Neural cell (in vitro differentiated cells): ENCODE measurements at regions not wholly inside any gene's neighbourhood (a gene's known extent, or its start where the extent isn't known, plus 50 kb on each side); places are given as distances from the start of the nearest gene placed in this dataset.
"Not testable (repeated sequence)": the region's sequence is repeated elsewhere in the genome, so short reads cannot be mapped to it uniquely, and the experiment has no call there.

Source experiments
- EZH2 ChIP-seq: fragments of 200-600, 300-800 bp; shearing (Covaris generic), sonication (generic); IDR thresholded peaks from 2 replicates; pipeline ENCODE4 v1.6.1; 2014; ENCODE audit warnings: antibody characterized with exemption, low read length, borderline replicate concordance, mild to moderate bottlenecking; ENCODE audit not compliant: insufficient read depth, poor library complexity, severe bottlenecking
- MXI1 ChIP-seq: fragments of 450-650 bp; conservative IDR thresholded peaks from 2 replicates; pipeline ENCODE4 v1.6.1; 2014; ENCODE audit warnings: antibody characterized with exemption, mild to moderate bottlenecking; ENCODE audit not compliant: poor library complexity, severe bottlenecking
- REST ChIP-seq: IDR thresholded peaks from 2 replicates; pipeline ENCODE4 v1.6.1; 2012; ENCODE audit warnings: borderline replicate concordance
- TAF1 ChIP-seq: IDR thresholded peaks from 2 replicates; pipeline ENCODE4 v1.6.1; 2012; ENCODE audit warnings: low read depth
- TF ChIP-seq, protein P1 (sequence below): fragments of 450-650 bp; IDR thresholded peaks from 2 replicates; pipeline ENCODE4 v1.5.1; 2014; ENCODE audit warnings: antibody characterized with exemption, mild to moderate bottlenecking, moderate library complexity; ENCODE audit not compliant: poor library complexity, severe bottlenecking

DNA sequence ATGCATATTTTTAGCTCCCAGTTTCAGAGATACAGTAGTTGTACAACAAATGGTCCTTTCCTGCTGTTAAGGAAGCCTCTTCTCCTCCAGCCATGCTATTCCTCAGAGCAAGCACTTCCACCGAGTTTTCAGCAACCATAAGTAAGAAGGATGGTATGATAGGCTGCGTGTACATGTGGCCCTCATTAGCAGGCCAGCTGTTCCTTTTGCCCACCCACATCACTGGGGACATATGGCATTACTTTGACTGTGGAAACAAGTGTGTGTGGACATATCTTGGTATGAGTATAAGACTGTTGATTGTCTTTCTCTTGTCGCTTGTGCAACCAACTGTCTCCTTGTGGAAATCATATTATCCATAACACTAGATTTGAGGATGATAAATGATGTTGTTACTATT lies 129.4 kb upstream of the ZNF717 start:
- TF ChIP-seq, protein P1, sequence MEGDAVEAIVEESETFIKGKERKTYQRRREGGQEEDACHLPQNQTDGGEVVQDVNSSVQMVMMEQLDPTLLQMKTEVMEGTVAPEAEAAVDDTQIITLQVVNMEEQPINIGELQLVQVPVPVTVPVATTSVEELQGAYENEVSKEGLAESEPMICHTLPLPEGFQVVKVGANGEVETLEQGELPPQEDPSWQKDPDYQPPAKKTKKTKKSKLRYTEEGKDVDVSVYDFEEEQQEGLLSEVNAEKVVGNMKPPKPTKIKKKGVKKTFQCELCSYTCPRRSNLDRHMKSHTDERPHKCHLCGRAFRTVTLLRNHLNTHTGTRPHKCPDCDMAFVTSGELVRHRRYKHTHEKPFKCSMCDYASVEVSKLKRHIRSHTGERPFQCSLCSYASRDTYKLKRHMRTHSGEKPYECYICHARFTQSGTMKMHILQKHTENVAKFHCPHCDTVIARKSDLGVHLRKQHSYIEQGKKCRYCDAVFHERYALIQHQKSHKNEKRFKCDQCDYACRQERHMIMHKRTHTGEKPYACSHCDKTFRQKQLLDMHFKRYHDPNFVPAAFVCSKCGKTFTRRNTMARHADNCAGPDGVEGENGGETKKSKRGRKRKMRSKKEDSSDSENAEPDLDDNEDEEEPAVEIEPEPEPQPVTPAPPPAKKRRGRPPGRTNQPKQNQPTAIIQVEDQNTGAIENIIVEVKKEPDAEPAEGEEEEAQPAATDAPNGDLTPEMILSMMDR: not testable (repeated sequence)
- TF ChIP-seq EZH2, MXI1, TAF1, REST: not testable (repeated sequence)
